Neural progenitor cell (in vitro differentiated cells): ENCODE measurements at regions not wholly inside any gene's neighbourhood (a gene's known extent, or its start where the extent isn't known, plus 50 kb on each side); places are given as distances from the start of the nearest gene placed in this dataset.

ENCODE experiments used
- DNase-seq: peaks from one replicate; pipeline ENCODE4 v3.0.0-alpha.2; 2016; ENCODE audit warnings: low spot score
- H2AFZ ChIP-seq: fragments of 200-600 bp; sonication (generic); replicated peaks from 2 replicates; pipeline ENCODE4 v1.6.1; 2016; ENCODE audit warnings: antibody characterized with exemption
- H3F3A ChIP-seq: fragments of 200-600 bp; sonication (generic); 2 replicates; pipeline ENCODE4 v1.6.1; 2016; ENCODE audit warnings: antibody characterized with exemption, low read depth
- H3K27ac ChIP-seq: fragments of 200-600 bp; sonication (generic); 2 replicates; pipeline ENCODE4 v1.5.1; 2016; ENCODE audit warnings: mild to moderate bottlenecking
- H3K27me3 ChIP-seq: fragments of 200-600 bp; sonication (generic); 2 replicates; pipeline ENCODE4 v1.6.1; 2016; ENCODE audit warnings: mild to moderate bottlenecking, moderate library complexity
- H3K36me3 ChIP-seq: fragments of 200-600 bp; sonication (generic); 2 replicates; pipeline ENCODE4 v1.5.1; 2016
- H3K4me1 ChIP-seq: fragments of 200-600 bp; sonication (generic); 2 replicates; pipeline ENCODE4 v1.6.1; 2016; ENCODE audit warnings: mixed run types
- H3K4me2 ChIP-seq: fragments of 200-600 bp; sonication (generic); 2 replicates; pipeline ENCODE4 v1.6.1; 2016
- H3K4me3 ChIP-seq: fragments of 200-600 bp; sonication (generic); 2 replicates; pipeline ENCODE4 v1.5.1; 2016
- H3K79me2 ChIP-seq: fragments of 200-600 bp; sonication (generic); 2 replicates; pipeline ENCODE4 v1.6.1; 2016; ENCODE audit warnings: low read depth
- H3K9ac ChIP-seq: fragments of 200-600 bp; sonication (generic); 2 replicates; pipeline ENCODE4 v1.6.1; 2016
- H3K9me3 ChIP-seq: fragments of 200-600 bp; sonication (generic); 2 replicates; pipeline ENCODE4 v1.5.1; 2016; ENCODE audit warnings: low read depth
- H4K20me1 ChIP-seq: fragments of 200-600 bp; sonication (generic); 2 replicates; pipeline ENCODE4 v1.6.1; 2016; ENCODE audit warnings: low read depth
- H3K27ac Mint-ChIP-seq: 3 replicates; pipeline ENCODE4 v1.8.0; 2021; ENCODE audit warnings: mixed read lengths
- H3K27me3 Mint-ChIP-seq: 2 replicates; pipeline ENCODE4 v1.8.0; 2022; ENCODE audit warnings: low read depth, mild to moderate bottlenecking, inconsistent platforms, moderate library complexity, mixed read lengths; ENCODE audit not compliant: insufficient read depth
- H3K36me3 Mint-ChIP-seq: 3 replicates; pipeline ENCODE4 v1.8.0; 2021; ENCODE audit warnings: mixed read lengths
- H3K4me1 Mint-ChIP-seq: 3 replicates; pipeline ENCODE4 v1.8.0; 2021; ENCODE audit warnings: mixed read lengths
- H3K4me3 Mint-ChIP-seq: 3 replicates; pipeline ENCODE4 v1.8.0; 2021; ENCODE audit warnings: mild to moderate bottlenecking, moderate library complexity, mixed read lengths
- H3K9me3 Mint-ChIP-seq: 3 replicates; pipeline ENCODE4 v1.8.0; 2020; ENCODE audit warnings: mixed read lengths
- EZH2 ChIP-seq: fragments of 200-600 bp; sonication (generic); IDR thresholded peaks from 2 replicates; pipeline ENCODE4 v1.6.1; 2017; ENCODE audit warnings: antibody characterized with exemption, mild to moderate bottlenecking, moderate library complexity
- EZH2phosphoT487 ChIP-seq: fragments of 200-600 bp; sonication (generic); IDR thresholded peaks from 2 replicates; pipeline ENCODE4 v1.6.1; 2017; ENCODE audit warnings: antibody characterized with exemption
- TF ChIP-seq, protein P1 (sequence below): fragments of 200-600 bp; sonication (generic); IDR thresholded peaks from 2 replicates; pipeline ENCODE4 v1.5.1; 2017; ENCODE audit warnings: antibody characterized with exemption, mild to moderate bottlenecking

DNA sequence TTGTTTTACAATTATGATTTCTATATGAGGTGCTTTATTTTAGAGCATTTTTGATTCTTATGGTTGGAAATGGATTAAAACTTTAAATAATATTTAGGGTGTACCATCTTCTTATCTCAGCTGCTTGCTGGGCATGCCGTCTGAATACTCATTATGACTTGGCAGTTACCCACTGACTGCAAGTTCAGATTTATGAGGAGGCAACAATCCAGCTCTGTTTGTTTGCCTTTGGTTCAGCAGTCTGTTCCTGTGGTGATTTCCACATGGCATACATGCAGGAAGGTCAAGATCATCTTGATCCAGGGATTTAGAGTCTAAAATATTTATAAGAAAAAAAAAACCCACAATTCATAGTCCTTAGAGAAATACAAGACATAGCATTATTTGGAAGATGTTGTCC, 1254.5 kb upstream of the NUDT12 start:
- H3K4me3 ChIP-seq = no peak overlapping the region
- H3F3A ChIP-seq = peaks cover 10% of the 10 kb centered on the region
- H3K4me1 ChIP-seq = peaks cover 15% of the 10 kb centered on the region
- H3K79me2 ChIP-seq = no peaks in the 10 kb centered on the region
- no peak overlapping the region for H3K27ac Mint-ChIP-seq
- H3K36me3 ChIP-seq = no peaks in the 10 kb centered on the region
- H3K9me3 Mint-ChIP-seq = no peaks in the 10 kb centered on the region
- no peak for TF ChIP-seq EZH2
- TF ChIP-seq, protein P1, sequence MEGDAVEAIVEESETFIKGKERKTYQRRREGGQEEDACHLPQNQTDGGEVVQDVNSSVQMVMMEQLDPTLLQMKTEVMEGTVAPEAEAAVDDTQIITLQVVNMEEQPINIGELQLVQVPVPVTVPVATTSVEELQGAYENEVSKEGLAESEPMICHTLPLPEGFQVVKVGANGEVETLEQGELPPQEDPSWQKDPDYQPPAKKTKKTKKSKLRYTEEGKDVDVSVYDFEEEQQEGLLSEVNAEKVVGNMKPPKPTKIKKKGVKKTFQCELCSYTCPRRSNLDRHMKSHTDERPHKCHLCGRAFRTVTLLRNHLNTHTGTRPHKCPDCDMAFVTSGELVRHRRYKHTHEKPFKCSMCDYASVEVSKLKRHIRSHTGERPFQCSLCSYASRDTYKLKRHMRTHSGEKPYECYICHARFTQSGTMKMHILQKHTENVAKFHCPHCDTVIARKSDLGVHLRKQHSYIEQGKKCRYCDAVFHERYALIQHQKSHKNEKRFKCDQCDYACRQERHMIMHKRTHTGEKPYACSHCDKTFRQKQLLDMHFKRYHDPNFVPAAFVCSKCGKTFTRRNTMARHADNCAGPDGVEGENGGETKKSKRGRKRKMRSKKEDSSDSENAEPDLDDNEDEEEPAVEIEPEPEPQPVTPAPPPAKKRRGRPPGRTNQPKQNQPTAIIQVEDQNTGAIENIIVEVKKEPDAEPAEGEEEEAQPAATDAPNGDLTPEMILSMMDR = no peak
- no peak for TF ChIP-seq EZH2phosphoT487
- H3K36me3 Mint-ChIP-seq = no peaks in the 10 kb centered on the region
- H2AFZ ChIP-seq = no peak overlapping the region
- H3K27me3 ChIP-seq = no peaks in the 10 kb centered on the region
- H3K4me2 ChIP-seq = no peak overlapping the region
- H3K27ac ChIP-seq = no peak overlapping the region
- H3K27me3 Mint-ChIP-seq = no peaks in the 10 kb centered on the region
- DNase-seq = no peak
- H3K9ac ChIP-seq = no peak overlapping the region
- no peaks in the 10 kb centered on the region for H3K9me3 ChIP-seq
- no peak overlapping the region for H3K4me3 Mint-ChIP-seq
- H3K4me1 Mint-ChIP-seq = no peaks in the 10 kb centered on the region
- no peaks in the 10 kb centered on the region for H4K20me1 ChIP-seq

DNA sequence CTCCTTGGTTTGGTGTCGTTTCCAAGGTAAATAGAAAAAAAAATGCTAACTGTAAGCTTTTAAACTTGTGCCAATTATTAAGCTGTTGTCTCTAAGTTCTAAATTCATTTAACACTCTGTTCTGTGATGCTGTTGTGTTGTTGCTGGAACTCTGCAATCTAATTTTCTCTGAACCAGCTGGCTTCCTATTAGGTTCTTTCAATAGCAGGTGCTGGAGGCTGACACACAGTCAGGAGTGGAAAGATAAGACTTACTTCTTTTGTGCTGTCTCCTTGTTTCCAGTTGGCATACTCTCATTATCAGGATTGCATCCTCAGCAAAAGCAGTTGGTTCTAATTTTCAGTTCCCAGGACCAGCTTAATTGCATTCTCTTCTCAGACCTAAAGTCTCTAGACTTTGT, 1252.6 kb upstream of the NUDT12 start:
- Histone ChIP-seq H3K36me3 (no peaks in the 10 kb centered on the region), H3K4me1 (peaks cover 15% of the 10 kb centered on the region), H3K9me3 (no peaks in the 10 kb centered on the region), H4K20me1 (no peaks in the 10 kb centered on the region), H2AFZ (no peak overlapping the region), H3F3A (peaks cover 10% of the 10 kb centered on the region), H3K79me2 (no peaks in the 10 kb centered on the region), H3K9ac (no peak overlapping the region), H3K4me2 (peak overlapping the region; percentile 2), H3K27me3 (no peaks in the 10 kb centered on the region), H3K27ac (peak overlapping the region; percentile 87), H3K4me3 (no peak overlapping the region)
- TF ChIP-seq EZH2phosphoT487 (no peak), EZH2 (no peak)
- TF ChIP-seq, protein P1 = no peak
- Mint-ChIP-seq H3K27me3 (no peaks in the 10 kb centered on the region), H3K9me3 (peaks cover 9% of the 10 kb centered on the region), H3K27ac (no peak overlapping the region), H3K4me3 (no peak overlapping the region), H3K4me1 (no peaks in the 10 kb centered on the region), H3K36me3 (no peaks in the 10 kb centered on the region)
- DNase-seq = peak; percentile 46

DNA sequence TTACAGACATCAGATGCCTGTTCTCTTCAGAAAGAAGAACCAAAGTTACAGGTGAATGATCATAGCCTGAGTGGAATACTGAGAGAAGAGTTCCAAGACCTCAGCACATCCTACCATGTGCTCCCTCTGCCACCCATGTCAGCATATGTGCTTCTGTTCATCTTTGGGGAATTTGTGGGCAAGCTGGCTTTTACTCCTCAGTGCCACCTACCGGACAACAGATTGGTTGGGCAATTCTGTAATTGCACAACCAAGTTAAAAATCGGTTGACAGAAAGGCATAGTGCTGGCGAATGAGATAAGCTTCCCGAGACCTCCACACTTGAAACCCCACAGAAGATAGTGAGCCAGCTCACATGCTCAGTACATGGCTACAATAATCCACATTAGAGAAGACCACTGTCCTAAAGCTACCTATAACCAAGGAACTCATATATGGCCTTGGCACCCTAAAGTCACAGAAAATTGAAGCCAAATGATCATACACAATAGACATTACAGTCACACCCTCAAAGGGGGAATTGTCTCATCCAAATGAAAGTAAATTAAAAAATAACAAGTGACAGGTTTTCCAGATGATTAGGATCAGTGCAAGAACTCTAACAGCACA, 1238.0 kb upstream of the NUDT12 start:
- peak overlapping the region; percentile 11 for H2AFZ ChIP-seq
- no peak overlapping the region for H3K9ac ChIP-seq
- no peaks in the 10 kb centered on the region for H4K20me1 ChIP-seq
- H3K27me3 ChIP-seq = no peaks in the 10 kb centered on the region
- no peak overlapping the region for H3K27ac ChIP-seq
- peak; percentile 21 for DNase-seq
- H3K36me3 ChIP-seq = no peaks in the 10 kb centered on the region
- H3K27me3 Mint-ChIP-seq = no peaks in the 10 kb centered on the region
- H3K4me1 ChIP-seq = no peaks in the 10 kb centered on the region
- no peaks in the 10 kb centered on the region for H3K9me3 Mint-ChIP-seq
- H3K4me1 Mint-ChIP-seq = no peaks in the 10 kb centered on the region
- no peaks in the 10 kb centered on the region for H3K79me2 ChIP-seq
- no peaks in the 10 kb centered on the region for H3F3A ChIP-seq
- no peak overlapping the region for H3K4me3 ChIP-seq
- H3K36me3 Mint-ChIP-seq = no peaks in the 10 kb centered on the region
- H3K9me3 ChIP-seq = no peaks in the 10 kb centered on the region
- H3K4me2 ChIP-seq = no peak overlapping the region
- TF ChIP-seq, protein P1 = peak; percentile 62
- TF ChIP-seq EZH2phosphoT487 (no peak), EZH2 (no peak)
- H3K4me3 Mint-ChIP-seq = no peak overlapping the region
- H3K27ac Mint-ChIP-seq = no peak overlapping the region
